NCI-H1436 treated with DMSO at 0.1 percent for 48 hours (cell line): ENCODE measurements at regions not wholly inside any gene's neighbourhood (a gene's known extent, or its start where the extent isn't known, plus 50 kb on each side); places are given as distances from the start of the nearest gene placed in this dataset.

Source experiments
- DNase-seq: peaks from one replicate; lab custom pipeline; 2025; lab: John Stamatoyannopoulos, UW

DNA sequence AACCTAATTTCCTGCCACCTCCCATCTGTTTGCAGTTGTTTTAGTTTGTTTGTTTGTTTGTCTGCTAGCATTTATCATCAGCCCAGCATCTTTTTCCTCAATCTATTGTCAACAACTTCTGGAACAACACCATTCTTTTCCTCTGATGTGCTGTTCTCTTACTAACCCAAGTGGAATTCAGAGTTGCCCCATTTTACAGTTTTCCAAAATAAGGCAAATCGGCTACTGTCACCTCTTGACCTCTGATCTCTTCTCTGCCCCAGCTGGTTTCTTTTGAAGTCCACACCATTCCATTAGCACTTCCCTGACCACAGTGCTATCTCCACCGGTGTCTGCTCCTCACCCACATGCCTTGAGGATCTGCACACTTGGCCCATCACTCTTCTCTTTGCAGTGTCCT, 102.4 kb downstream of the EFNB2 start:
- no peak for DNase-seq

DNA sequence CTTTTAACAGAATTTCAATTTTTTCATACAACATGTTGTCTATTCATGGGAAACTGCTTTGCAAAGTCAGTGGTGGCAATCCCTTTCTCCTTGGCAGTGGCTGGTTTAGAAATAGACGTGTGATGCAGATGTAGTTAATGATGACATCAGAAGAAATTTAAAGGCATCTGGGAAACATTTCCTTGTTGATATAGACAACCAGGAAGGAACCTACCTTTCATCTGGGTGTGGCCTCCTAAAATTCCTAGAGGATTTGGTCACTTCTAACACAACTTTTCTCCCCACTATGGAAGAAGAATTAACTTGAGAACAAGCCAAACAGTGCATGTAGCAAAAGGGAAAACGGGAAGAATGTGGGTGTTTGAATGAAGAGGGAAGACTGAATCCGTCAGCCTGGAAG, 102.8 kb downstream of the EFNB2 start:
- no peak for DNase-seq

DNA sequence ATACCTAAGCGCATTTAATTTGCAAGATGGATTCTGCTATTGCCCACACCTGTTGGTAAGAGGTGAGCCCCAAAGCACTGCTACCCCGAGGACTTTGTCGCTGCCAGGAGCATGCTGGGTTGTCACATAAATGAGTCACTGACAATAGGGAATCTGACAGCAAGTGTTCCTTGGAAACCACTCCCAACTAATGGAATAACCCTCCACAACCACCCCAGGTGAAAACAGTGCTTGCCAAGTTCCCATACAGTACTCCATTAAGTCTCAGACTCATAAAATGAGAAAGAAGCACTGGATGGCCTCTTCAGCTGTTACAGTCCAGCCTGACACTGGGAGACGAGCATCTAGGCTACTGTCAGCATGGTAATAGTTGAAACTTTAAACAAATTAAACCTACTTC, 108.6 kb downstream of the EFNB2 start:
- DNase-seq, result no peak

DNA sequence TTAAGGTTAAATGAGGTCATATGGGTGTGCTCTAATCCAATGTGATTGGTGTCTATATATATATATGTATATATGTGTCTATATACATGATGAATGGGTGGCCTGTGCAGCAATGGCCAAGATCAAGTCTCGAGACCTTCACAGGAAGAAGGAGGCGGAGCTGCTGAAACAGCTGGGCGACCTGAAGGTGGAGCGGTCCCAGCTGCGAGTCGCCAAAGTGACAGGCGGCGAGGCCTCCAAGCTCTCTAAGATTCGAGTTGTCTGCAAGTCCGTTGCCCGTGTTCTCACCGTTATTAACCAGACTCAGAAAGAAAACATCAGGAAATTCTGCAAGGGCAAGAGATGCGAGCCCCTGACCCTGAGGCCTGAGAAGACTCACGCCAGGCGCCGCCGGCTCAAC, 109.8 kb downstream of the EFNB2 start:
- no peak for DNase-seq

DNA sequence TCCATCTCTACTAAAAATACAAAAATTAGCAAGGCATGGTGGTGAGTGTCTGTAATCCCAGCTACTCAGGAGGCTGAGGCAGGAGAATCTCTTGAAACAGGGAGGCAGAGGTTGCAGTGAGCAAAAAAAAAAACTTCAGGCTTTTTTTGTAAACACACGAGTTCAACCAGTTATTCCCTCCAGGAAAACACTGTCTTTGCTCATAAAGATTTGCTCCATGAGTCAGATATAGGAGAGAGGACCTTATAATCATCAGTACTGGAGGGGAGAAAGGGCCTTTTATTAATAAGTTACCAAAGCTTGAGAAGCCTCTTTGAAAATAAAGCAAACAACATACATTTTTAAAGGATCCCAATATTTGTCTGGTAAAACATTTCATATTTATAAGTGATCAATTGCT, 110.7 kb downstream of the EFNB2 start:
- no peak for DNase-seq

DNA sequence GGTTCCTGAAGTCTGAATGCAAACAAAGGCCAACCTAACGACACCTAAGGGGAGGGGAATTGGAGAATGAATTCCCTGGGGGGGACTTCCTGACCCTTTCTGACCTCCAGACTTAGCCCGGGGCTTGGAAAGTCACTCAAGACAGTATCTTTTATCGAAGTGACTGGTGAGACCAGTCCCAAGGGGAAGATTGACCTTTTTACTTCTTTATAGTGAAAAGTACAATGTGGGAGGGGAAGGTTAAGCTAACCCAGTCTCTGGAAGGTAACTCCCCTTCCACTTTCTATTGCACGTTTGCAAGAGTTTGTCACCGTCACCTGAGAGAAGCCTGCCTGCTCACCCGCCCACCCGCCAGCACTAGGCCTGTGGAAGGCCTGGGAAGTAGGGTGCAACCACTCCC, 111.9 kb downstream of the EFNB2 start:
- no peak for DNase-seq

DNA sequence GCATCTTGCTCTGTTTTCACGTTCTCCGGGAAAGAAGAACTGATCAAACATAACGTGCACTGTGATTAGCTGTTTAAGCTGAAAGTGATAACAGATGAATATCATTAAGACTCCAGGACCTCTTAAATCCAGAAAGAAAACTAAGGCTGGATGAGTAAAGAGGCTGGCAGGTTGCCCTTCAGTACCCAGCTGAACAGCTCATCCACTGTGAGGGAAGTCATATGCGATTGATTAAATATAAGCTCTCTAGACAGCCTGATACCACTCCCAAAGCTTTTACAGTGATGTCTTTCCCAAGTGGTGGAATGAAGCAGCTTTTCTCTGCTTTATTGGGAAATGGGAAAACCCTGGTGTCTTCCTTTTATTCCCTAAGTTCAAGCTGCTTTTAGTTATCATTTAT, 116.9 kb downstream of the EFNB2 start:
- DNase-seq, result no peak

DNA sequence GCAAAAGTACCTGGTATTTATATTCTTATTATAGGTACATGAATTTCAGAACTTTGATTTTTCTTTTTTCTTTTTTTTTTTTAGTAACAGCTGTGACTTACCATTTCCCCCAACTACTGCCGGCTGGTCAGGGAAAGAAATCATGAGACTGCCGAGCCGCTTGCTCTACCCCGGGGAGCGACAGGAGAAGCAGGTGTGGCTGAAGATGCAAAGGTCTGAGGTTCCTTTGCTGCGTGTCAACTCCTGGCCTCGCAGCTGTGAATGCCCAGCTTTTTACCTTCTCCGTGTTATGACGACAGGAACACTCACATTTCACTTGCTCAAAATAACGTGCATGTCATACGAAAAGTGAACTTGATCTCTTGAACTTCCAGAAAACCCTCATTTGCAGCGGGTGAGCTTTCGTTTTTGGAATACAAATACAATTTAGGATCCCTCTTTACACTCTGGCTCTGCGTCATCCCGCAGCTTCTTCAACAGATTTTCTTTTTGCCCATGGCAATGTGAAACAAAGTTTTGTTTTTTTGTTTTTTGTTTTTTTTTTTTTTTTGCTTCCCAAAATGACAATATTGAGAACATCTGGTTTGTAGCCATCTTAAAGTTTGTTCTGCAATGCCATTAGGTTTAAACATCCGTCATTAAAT, 117.9 kb downstream of the EFNB2 start:
- no peak for DNase-seq

DNA sequence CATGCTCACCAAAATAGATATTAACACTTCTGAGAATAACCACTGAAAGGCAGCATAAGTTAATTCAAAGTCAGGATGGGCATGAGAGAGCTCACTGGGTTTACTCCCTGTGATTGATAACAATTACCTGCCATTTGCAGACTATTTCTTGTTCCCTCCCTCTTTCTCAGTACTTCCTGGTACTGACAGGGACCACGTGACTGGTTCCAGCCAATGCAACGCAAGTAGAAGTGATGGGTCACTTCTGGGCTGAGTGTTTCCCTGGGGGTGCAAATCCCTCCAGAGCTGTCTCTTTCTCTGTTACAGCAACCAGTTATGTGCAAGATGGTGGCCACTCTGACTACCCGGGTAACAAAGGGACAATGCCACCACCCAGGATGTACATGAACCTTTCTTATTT, 118.8 kb downstream of the EFNB2 start:
- DNase-seq, result no peak

DNA sequence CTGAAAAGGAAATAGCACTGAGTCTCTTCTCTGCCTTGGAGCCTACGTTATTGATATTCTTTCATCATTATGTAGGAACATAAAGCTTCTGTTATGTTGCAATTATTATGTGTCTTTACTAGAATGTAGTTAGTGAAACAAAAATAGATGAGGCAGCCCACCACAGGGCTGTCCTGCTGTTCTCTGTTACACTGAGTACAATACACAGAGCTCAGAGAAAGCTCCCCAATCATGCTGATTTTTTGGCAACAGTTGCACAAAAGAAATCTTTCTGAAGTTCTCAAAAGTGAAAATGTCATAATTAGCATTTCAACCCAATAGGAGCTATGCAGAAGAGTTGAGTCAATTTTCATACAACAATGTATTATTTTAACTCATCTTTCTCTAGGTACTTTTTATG, 119.5 kb downstream of the EFNB2 start:
- no peak for DNase-seq

DNA sequence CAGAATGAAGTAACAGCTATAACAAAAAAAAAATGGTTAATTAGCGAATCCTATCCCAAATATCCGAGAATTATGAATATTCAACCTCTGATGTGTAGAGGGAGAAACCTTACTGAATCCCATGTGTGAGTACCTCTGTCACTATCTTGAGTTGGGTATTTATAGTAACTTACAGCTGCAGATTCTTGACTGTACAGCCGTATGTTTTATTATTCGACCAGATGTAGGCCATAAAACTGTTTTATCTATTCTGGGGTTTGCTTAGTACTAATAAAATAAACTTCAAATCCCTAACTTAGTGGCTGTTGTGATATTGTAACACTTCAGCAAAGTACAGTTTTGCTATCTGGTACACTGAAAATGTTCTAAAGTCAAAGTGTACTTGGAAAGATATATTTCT, 120.0 kb downstream of the EFNB2 start:
- DNase-seq, result no peak

DNA sequence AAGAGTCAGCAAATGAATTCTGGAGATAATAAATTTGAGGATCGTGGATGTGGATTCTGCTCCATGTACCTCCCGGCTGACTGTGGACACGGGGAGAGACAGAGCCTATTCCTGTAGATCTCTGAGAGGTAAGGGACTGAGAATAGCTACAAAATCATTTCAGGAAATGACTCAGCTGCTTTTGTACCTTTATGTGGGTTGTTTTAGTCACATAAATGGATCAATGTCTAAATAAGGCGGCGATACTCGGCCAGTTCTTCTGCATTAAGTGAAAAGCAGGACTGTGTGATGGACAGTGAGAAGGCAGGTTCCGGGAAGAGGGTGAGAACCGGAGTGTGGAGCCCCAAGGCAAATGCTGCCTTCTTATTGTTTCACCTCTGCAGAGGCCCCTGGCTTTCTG, 128.1 kb downstream of the EFNB2 start:
- no peak for DNase-seq

DNA sequence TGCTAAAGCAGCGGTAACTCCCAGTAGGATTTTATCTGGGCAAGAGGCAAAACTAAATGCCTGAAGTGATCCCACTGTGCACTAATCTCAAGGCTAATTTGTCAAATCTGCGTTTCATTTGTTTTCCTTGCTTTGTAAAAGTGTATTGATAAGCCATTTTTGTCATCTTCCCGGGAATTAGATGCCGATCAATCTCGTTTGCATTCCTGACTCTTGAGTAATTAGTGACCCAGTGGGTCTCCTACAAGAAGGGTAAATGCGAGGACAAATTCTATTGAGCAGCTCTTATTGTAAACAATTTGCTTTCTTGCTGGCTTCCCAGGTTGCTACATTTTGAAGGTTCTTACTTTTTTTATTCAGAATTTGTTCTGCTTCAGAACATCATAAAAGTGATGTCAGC, 129.7 kb downstream of the EFNB2 start:
- no peak for DNase-seq

DNA sequence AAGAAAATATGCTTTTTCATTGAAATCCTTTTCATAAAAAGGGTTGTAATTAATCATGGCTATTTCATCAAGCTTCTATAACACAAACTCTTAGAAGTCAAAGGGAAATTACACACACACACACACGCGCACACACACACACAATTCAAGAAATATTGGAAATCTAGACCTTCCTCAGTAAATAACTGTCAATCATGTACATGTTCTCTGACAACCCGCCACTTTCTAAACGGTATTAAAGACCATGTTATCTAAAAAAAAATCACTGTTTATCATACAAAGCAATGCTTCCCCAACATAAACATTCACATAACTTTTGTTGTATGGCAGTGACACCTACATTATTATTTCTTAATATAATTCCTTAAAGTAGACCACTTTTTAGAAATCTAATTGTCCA, 132.2 kb downstream of the EFNB2 start:
- no peak for DNase-seq

DNA sequence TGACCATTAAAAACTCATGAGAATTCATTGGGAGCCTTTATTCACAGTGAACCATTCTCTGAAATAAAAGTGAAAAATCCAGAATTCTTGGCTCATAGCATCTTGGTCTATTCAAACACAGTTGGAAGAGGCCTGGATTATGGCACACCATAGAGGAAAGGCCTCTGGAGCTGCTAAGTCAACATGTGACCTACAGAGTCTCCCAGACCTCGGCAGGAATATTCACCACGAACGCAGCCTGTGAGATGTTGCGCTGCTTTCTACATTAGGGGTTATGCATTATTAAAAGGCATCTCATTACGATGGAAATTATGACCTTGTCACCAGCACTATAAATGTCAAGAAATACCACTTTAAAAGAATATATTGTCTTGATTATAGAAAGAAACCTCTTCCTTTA, 132.6 kb downstream of the EFNB2 start:
- DNase-seq, result no peak

DNA sequence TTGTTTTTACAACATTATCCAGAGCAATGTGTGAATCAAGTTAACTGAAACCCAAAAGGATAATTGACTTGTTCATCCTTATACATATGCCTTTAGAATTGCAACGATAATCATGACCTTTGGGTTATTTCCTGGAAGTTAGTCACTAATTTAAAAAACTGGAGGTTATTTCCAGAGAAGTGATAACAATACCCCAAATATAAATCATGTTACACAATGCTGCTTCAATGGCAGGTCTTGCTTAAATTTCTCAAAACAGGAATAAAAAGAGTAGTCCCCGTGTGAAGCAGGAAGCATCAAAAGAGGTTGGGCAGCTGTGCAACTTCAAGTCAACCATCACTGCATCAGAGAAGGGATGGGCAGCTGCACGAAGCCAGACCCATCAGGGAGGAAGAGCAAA, 134.4 kb downstream of the EFNB2 start:
- DNase-seq, result no peak

DNA sequence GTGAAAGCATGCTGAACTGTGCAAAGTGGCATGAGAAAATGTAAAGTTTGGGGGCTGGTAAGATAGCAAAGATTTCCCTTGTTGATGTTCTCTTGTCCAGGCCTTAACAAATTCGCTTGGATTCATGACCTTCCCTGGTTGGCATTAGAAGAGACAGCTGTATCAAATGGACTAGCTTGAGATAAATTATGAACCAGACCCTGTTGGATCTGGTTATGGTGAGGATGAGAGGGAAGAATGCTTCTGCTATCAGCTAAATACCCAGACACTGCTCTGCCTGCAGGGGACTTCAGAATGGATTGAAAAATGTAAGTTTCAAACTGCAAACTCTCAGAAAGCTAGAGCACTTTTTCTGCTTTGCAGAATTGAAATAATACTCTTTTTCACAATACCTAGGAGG, 135.2 kb downstream of the EFNB2 start:
- no peak for DNase-seq

DNA sequence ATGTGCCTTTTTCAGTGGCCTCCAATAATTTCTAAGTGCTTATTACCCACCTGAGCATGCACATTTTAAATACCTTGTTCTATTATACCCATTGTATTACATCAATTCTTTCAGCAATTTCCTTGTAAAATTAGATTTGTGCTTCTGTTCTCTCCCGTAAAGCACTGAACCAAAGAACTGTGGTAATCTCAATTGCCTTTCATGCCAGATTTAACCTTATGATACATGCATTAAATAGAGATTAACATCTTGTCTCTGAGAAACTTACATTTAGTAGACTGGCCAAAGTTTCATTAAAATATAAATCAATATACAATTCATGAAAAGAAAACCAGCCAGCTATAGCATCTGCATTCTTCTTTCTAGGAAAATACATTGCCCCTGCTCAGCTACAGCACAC, 137.2 kb downstream of the EFNB2 start:
- DNase-seq, result no peak

DNA sequence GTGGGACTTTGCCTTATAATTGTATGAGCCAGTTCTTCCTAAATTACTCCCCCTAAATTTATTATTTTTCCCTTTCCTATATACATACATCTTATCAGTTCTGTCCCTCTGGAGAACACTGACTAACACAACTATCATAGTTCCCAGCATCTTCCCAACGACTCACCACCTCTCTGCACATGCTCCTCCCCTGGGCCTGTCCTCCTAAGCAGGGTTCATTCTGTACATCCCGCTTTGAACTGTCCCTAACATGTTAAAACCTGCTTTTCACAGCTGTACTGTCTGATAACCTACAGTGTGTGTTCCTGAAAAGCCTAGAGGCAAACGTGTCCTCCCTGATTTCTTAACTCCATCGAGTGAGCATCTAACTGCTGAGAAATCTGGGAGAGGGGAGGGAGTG, 141.7 kb downstream of the EFNB2 start:
- DNase-seq, result no peak

DNA sequence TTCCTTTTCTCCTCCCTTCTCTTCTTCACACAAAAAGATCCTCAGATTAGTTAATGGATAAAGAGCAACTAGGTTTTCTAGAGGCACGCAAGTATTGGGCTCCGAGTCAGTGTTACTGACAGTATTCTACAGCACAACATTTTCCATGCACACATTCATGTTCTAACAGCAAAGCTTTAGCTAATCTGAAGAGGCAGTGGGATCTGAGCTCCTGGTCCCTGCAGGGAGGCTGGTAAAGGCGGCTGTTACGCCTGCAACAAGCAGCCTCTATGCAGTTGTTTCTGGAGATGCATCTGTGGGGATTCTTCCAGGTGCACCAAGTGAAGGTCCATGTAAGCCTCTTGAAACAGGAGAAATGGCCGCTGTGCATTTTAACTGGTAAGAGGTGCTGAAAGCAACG, 143.8 kb downstream of the EFNB2 start:
- no peak for DNase-seq

DNA sequence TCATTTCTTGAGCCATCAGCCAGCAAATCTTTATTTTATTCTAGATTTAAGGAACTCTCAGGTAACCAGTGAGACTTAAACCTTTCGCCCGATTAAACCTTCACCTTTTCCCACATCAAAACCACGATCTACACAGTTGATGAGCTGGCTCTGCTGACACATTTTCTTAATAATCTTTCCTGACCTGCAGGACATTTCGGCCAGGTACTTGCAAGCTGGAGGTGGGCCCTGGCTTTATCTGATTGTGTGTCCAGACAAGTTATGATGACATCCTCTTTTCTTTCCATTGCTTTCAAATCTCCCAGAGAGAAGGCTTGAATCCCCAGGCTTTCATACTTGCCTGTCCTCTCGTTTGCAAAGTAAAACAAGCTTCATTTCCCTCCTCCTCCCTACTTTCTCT, 144.2 kb downstream of the EFNB2 start:
- no peak for DNase-seq

DNA sequence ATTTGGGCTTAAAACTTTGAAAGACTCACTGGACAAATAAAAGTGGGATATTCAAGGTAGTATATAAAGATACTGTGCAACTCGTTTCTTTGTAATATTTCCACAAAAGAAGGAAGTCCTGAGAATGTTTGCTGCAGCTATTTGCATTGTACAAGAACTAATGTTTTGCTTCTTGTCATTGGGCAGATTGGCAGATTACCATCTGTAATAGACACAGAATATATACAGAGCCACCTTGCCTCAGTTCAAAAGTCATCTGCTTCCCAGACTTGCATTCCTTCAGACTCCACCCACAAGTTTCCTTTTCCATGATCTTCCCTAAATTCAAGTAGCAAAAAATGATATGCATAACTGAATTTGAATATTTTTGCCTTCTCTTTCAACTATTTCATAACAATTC, 145.1 kb downstream of the EFNB2 start:
- DNase-seq, result no peak

DNA sequence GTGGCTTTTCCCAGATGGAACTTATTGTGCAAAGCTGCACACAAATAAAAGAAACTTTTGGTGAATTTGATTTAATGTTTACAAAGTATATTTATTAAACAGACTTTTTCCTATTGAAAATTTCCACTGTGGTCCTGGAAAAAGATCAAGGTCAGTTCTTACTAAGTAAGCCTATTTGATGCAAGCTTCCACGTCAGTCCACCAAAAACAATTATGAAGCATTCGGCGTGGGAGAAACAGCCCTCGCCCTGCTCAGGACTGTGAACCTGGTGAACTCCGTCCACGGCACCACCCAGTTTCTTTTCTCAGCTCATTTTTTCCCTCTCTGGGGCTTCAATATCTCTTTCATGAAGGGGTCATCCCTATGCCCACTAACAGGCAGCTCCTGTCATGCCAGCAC, 149.8 kb downstream of the EFNB2 start:
- DNase-seq, result no peak

DNA sequence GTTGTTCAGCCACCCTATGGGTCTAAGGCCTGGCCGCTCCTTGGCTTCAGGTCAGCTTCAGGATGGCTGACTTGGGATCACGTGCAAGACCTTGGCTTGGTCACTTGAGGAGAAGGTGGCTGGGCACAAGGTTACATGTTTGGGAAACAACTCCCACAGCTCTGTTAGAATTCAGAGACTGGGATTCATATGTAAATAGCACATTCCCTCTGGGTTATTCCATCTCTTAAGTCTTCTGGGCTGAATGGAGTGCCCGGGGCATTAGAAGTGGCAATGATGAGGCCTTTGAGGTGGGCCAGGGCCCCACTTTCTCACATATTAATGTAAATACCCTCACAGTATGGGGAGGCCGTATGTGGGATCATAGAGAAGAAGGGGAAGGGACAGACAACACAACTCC, 150.9 kb downstream of the EFNB2 start:
- DNase-seq, result no peak

DNA sequence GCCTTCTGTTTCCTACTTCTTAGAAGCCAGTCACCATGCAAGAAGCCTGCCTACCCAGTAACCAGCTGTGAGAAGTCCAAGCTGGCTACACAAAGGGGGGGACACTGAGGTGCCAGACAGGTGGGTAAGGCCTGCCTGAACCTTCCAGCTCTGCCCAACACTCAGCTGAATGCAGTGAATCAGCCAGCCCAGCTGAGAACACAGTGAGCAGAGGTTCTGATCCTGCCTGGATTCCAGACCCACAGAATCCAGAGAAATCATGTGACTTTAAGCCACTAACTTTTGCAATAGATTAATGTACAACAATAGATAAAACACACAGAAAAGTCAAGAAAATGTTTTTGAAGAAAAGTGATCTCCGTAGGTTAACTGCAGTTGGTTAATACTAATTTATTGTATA, 151.7 kb downstream of the EFNB2 start:
- no peak for DNase-seq
